ENCODE measurements at regions not wholly inside any gene's neighbourhood (a gene's known extent, or its start where the extent isn't known, plus 50 kb on each side); places are given as distances from the start of the nearest gene placed in this dataset.

DNA sequence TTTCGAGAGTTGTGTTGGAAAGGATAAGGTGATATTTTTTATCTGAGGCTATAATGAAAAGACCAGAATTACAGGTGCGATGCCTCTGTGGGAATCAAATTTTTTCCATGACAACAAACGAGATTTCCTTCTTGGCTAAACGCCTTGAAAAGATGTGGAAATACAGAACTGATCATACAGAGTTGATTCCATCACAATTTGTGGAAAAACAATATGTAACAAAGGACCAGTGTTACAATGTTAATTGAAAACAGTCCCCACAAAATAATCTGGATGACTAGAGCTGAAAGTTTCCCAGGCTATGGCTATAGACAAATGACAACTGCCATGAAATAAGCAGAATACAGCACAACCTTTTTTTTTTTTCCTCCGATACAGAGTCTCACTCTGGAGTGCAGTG is 628.9 kb downstream of the DIAPH3 start:
- no peak for DNase-seq (ENCODE audit: low read depth, low spot score)
- H3K4me3 ChIP-seq (ENCODE audit: low read depth, low read length): no peak overlapping the region
- in situ Hi-C loops (cut with HindIII; ENCODE audit: low sequenced_read_pairs): no loop called here
- TF ChIP-seq, protein P1, sequence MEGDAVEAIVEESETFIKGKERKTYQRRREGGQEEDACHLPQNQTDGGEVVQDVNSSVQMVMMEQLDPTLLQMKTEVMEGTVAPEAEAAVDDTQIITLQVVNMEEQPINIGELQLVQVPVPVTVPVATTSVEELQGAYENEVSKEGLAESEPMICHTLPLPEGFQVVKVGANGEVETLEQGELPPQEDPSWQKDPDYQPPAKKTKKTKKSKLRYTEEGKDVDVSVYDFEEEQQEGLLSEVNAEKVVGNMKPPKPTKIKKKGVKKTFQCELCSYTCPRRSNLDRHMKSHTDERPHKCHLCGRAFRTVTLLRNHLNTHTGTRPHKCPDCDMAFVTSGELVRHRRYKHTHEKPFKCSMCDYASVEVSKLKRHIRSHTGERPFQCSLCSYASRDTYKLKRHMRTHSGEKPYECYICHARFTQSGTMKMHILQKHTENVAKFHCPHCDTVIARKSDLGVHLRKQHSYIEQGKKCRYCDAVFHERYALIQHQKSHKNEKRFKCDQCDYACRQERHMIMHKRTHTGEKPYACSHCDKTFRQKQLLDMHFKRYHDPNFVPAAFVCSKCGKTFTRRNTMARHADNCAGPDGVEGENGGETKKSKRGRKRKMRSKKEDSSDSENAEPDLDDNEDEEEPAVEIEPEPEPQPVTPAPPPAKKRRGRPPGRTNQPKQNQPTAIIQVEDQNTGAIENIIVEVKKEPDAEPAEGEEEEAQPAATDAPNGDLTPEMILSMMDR (IDR thresholded peaks at IDR 0.05; ENCODE audit: low read depth, low read length): no peak

DNA sequence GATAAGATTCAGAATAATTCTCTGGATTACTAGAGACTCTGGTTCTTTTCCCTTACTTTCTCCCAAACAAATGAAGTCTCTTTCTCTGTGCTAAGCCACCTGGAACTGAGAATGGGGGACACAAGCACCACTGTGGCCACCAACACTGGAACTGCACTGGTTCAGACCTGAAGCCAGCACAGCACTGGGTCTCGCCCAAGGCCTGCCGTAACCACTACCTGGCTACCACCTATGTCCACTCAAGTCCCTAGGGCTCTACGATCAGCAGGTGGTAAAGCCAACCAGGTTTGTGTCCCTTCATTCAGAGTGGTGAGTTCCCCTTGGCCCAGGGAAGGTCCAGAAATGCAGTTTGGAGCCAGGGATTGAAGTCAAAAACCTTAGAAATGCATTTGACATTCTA is 626.2 kb downstream of the DIAPH3 start:
- TF ChIP-seq, protein P1 (IDR thresholded peaks at IDR 0.05; ENCODE audit: low read depth, low read length): no peak
- in situ Hi-C loops (cut with HindIII; ENCODE audit: low sequenced_read_pairs): no loop called here
- no peak for DNase-seq (ENCODE audit: low read depth, low spot score)
- H3K4me3 ChIP-seq (ENCODE audit: low read depth, low read length): no peak overlapping the region

GRCh38 chr13:59538512-59538911 is 625.2 kb downstream of the DIAPH3 start:
- in situ Hi-C loops (cut with HindIII; ENCODE audit: low sequenced_read_pairs): no loop called here
- TF ChIP-seq, protein P1 (IDR thresholded peaks at IDR 0.05; ENCODE audit: low read depth, low read length): no peak
- H3K4me3 ChIP-seq (ENCODE audit: low read depth, low read length): no peak overlapping the region
- no peak for DNase-seq (ENCODE audit: low read depth, low spot score)

DNA sequence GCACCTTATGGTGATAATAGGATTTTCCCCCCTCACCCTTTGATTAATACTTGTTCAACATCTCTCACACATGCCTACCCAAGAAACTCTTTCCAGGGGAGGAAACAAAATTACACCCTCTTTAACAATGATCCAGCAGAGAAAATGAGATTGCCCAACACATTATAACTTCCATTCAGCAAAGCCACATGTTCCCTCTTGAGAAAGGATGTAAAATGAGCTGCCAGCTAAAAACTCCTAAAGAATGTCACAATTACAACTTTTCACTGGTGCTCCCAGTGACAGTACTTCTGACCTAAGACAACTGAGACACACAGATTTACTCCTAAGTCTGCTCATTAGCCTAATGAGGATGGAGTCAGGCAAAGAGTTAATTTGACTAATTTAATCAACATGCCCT is 621.4 kb downstream of the DIAPH3 start:
- in situ Hi-C loops (cut with HindIII; ENCODE audit: low sequenced_read_pairs): no loop called here
- DNase-seq (ENCODE audit: low read depth, low spot score): no peak
- no peak overlapping the region for H3K4me3 ChIP-seq (ENCODE audit: low read depth, low read length)
- TF ChIP-seq, protein P1 (IDR thresholded peaks at IDR 0.05; ENCODE audit: low read depth, low read length): no peak

GRCh38 chr13:59543418-59543817 is 620.3 kb downstream of the DIAPH3 start:
- TF ChIP-seq, protein P1 (IDR thresholded peaks at IDR 0.05; ENCODE audit: low read depth, low read length): no peak
- DNase-seq (ENCODE audit: low read depth, low spot score): no peak
- H3K4me3 ChIP-seq (ENCODE audit: low read depth, low read length): no peak overlapping the region
- in situ Hi-C loops (cut with HindIII; ENCODE audit: low sequenced_read_pairs): no loop called here

DNA sequence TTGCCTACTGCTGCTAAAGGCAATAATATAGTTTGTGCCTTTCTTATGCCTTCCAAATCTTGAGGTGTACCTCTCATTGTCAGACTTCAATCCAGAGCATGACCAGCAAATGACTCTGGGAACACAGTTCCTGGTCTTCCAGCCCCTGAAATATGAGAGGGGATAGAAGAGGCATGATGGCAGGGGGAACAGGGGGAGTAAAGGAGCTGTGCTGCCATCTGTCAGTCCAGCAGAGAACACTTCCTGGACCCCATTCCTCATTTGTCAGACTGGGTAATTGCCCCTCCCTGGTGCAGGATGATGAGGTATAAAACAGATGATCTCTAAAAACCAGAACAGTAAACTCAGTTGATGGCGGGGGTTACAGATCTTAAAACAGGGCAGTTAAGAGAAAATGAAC is 618.7 kb downstream of the DIAPH3 start:
- TF ChIP-seq, protein P1 (IDR thresholded peaks at IDR 0.05; ENCODE audit: low read depth, low read length): no peak
- H3K4me3 ChIP-seq (ENCODE audit: low read depth, low read length): no peak overlapping the region
- in situ Hi-C loops (cut with HindIII; ENCODE audit: low sequenced_read_pairs): no loop called here
- no peak for DNase-seq (ENCODE audit: low read depth, low spot score)

DNA sequence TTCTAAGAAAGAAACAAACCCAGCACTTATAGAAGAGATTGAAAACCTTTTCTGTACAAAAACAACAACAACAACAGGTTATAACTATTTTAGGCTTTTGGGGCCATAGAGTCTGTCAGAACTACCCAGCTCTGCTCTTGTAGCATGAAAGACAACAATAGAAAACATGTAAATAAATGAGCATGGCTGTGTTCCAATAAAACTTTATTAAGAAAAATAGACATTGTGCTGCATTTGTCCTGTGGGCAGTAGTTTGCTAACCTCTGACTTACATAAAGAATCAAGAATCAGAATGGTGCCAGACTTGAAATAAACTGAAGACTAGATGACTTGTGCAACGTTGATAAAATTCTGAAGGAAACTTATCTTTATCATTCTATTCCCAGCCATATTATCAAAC is 617.5 kb downstream of the DIAPH3 start:
- DNase-seq (ENCODE audit: low read depth, low spot score): no peak
- no peak overlapping the region for H3K4me3 ChIP-seq (ENCODE audit: low read depth, low read length)
- in situ Hi-C loops (cut with HindIII; ENCODE audit: low sequenced_read_pairs): no loop called here
- TF ChIP-seq, protein P1 (IDR thresholded peaks at IDR 0.05; ENCODE audit: low read depth, low read length): no peak
